ENCODE measurements at regions not wholly inside any gene's neighbourhood (a gene's known extent, or its start where the extent isn't known, plus 50 kb on each side); places are given as distances from the start of the nearest gene placed in this dataset.

- no peaks in the 10 kb centered on the region for H4K20me1 ChIP-seq (ENCODE audit: insufficient read depth, low read length)
- peaks cover 18% of the 10 kb centered on the region for H3K4me1 ChIP-seq (ENCODE audit: insufficient read depth, low read length)
- in situ Hi-C loops (cut with HindIII; ENCODE audit: extremely low pct_ligation_motif_present, low pct_unique_long_range_greater_than_20kb), result no loop called here
- intact Hi-C loops (cut with micrococcal nuclease; ENCODE audit: unreplicated experiment), result no loop called here
- H3K27ac ChIP-seq (ENCODE audit: extremely low read length, insufficient read depth, low read length), result no peak overlapping the region
- CTCF ChIA-PET (ENCODE audit: low intra/inter-chr PET ratio, low total read pairs), result no interaction called here
- BruUV-seq (replicated peaks), result no TSS peak
- ATAC-seq, result peak; percentile 23; the same call in 1 of the 3 replicates
- no peak overlapping the region for H3K4me3 ChIP-seq (replicated peaks in 1 of 3; ENCODE audit: insufficient read depth in 1 of 3, low read depth in 2 of 3, low read length in 3 of 3)
- peak; percentile 30 for FAIRE-seq
- no peak overlapping the region for H3K4me2 ChIP-seq (ENCODE audit: low read depth, low read length)
- no peaks in the 10 kb centered on the region for H3K79me2 ChIP-seq (ENCODE audit: insufficient read depth, low read length)
- H3K36me3 ChIP-seq (replicated peaks in 1 of 2; ENCODE audit: control insufficient read depth in 1 of 2, insufficient read depth in 2 of 2, low read length in 2 of 2), result no peaks in the 10 kb centered on the region
- POLR2A ChIA-PET, result no interaction called here
- no peak overlapping the region for H3K9ac ChIP-seq (ENCODE audit: insufficient read depth, low read depth, low read length)
- DNase-seq (ENCODE audit: low spot score), result peak; percentile 34
- 10% methylated on average over 5 of the region's 5 CpGs for WGBS (ENCODE audit: low lambda C conversion rate)
- peaks cover 5% of the 10 kb centered on the region; the same call in 1 of the 2 replicates for H3K9me3 ChIP-seq (ENCODE audit: low read length)
- no peaks in the 10 kb centered on the region for H3K27me3 ChIP-seq (ENCODE audit: control insufficient read depth in 1 of 2, insufficient read depth in 2 of 2, low read length in 2 of 2)
- no peak overlapping the region for H2AFZ ChIP-seq (ENCODE audit: low read length)
- TF ChIP-seq ZNF383 (CRISPR knock-in tag; IDR thresholded peaks at IDR 0.05; ENCODE audit: borderline replicate concordance) (no peak), TFDP2 (CRISPR knock-in tag; IDR thresholded peaks at IDR 0.05) (no peak), ZNF430 (CRISPR knock-in tag; IDR thresholded peaks at IDR 0.05) (no peak), ZBTB26 (CRISPR knock-in tag; IDR thresholded peaks at IDR 0.05; ENCODE audit: borderline replicate concordance) (peak; percentile 88), MEIS1 (CRISPR knock-in tag; IDR thresholded peaks at IDR 0.05; ENCODE audit: borderline replicate concordance) (no peak), BCLAF1 (IDR thresholded peaks at IDR 0.05) (no peak), ATF7 (IDR thresholded peaks at IDR 0.05) (0 out of 2 replicates have a peak, but pooled peaks have one; percentile 15), ATF7 (CRISPR knock-in tag; IDR thresholded peaks at IDR 0.05) (no peak), NR2F2 (IDR thresholded peaks at IDR 0.05; ENCODE audit: borderline replicate concordance, low read depth) (no peak), SNAI1 (CRISPR knock-in tag; IDR thresholded peaks at IDR 0.05; ENCODE audit: borderline replicate concordance) (no peak), GTF2F1 (IDR thresholded peaks at IDR 0.05; ENCODE audit: low read length) (no peak), HOMEZ (CRISPR knock-in tag; IDR thresholded peaks at IDR 0.05; ENCODE audit: low read depth) (peak; percentile 50; the same call in 1 of the 2 replicates), ZNF607 (CRISPR knock-in tag; IDR thresholded peaks at IDR 0.05; ENCODE audit: borderline replicate concordance) (no peak), DPF2 (CRISPR knock-in tag; IDR thresholded peaks at IDR 0.05; ENCODE audit: borderline replicate concordance, low read depth) (no peak), SOX13 (IDR thresholded peaks at IDR 0.05) (no peak), SOX13 (CRISPR knock-in tag; conservative IDR thresholded peaks at IDR 0.05 in 1 of 2, IDR thresholded peaks at IDR 0.05 in 1 of 2) (peak in 1 of 2 experiments; percentile 51; a peak in 1 of 4 replicates), SMAD1 (CRISPR knock-in tag; IDR thresholded peaks at IDR 0.05; ENCODE audit: borderline replicate concordance, low read depth) (no peak), HNRNPH1 (optimal IDR thresholded peaks at IDR 0.05; ENCODE audit: low read depth, low read length) (no peak), ZNF24 (IDR thresholded peaks at IDR 0.05) (no peak), ZNF605 (CRISPR knock-in tag; IDR thresholded peaks at IDR 0.05) (no peak), ZNF282 (IDR thresholded peaks at IDR 0.05; ENCODE audit: partially characterized antibody) (no peak)
These were observed 138.4 kb upstream of the STXBP5 start for GRCh38 chr6:147065786-147066185.
